ENCODE measurements at regions not wholly inside any gene's neighbourhood (a gene's known extent, or its start where the extent isn't known, plus 50 kb on each side); places are given as distances from the start of the nearest gene placed in this dataset.

- BruUV-seq (replicated peaks): no TSS peak
- H3K27me3 ChIP-seq (ENCODE audit: control insufficient read depth in 2 of 2, insufficient read depth in 2 of 2, low read length in 2 of 2): no peaks in the 10 kb centered on the region
- no peak overlapping the region for H3K9ac ChIP-seq (replicated peaks; ENCODE audit: extremely low read depth, insufficient read depth, low read length)
- H2AFZ ChIP-seq (ENCODE audit: low read depth, low read length): no peak overlapping the region
- ChIA-PET POLR2A (no interaction called here), CTCF (interaction anchor here (0.9 to 2.0 kb wide), 3 partner anchors 13 to 212 kb away, joined by 3 to 11 read pairs (median 3); no protein-coding TSS in a partner anchor)
- no peak overlapping the region for H3K27ac ChIP-seq (ENCODE audit: insufficient read depth, low read depth, low read length)
- no peaks in the 10 kb centered on the region for H3K9me1 ChIP-seq (replicated peaks; ENCODE audit: control insufficient read depth, extremely low read depth, insufficient read depth, low read length)
- DNase-seq (ENCODE audit: low read depth, low spot score) (no peak), FAIRE-seq (no peak)
- TF ChIP-seq CTCF (IDR thresholded peaks at IDR 0.05; ENCODE audit: extremely low read depth in 1 of 2, insufficient read depth in 1 of 2, low read depth in 1 of 2, low read length in 2 of 2) (no peak), GATA2 (IDR thresholded peaks at IDR 0.05; ENCODE audit: insufficient read depth, insufficient read length, low read depth, low read length) (no peak), JUN (IDR thresholded peaks at IDR 0.05; ENCODE audit: borderline replicate concordance, insufficient read depth, insufficient read length, low read depth) (no peak), FOS (IDR thresholded peaks at IDR 0.05; ENCODE audit: borderline replicate concordance, insufficient read depth, low read length) (no peak), POLR2A (IDR thresholded peaks at IDR 0.05; ENCODE audit: low read depth, low read length) (no peak), POLR2AphosphoS5 (IDR thresholded peaks at IDR 0.05; ENCODE audit: insufficient read depth, low read depth, low read length) (no peak), EZH2 (IDR thresholded peaks at IDR 0.05; ENCODE audit: borderline replicate concordance, low read depth, low read length, severe bottlenecking) (no peak)
- H3K9me3 ChIP-seq (replicated peaks; ENCODE audit: control insufficient read depth, insufficient read depth, low read length): no peaks in the 10 kb centered on the region
- dilution Hi-C loops (cut with MboI; ENCODE audit: extremely low pct_ligation_motif_present, low sequenced_read_pairs) (no loop called here), intact Hi-C loops (cut with micrococcal nuclease) (loop anchor here (5.0 to 10.0 kb wide), 2 partner anchors 156 to 396 kb away; no protein-coding TSS in a partner anchor)
- no peaks in the 10 kb centered on the region for H3K36me3 ChIP-seq (ENCODE audit: control insufficient read depth in 2 of 2, extremely low read depth in 1 of 2, insufficient read depth in 2 of 2, low read length in 2 of 2)
- H4K20me1 ChIP-seq (replicated peaks; ENCODE audit: control insufficient read depth, extremely low read depth, insufficient read depth, low read length): no peaks in the 10 kb centered on the region
- H3K4me2 ChIP-seq (ENCODE audit: insufficient read depth, low read length): no peak overlapping the region
- H3K79me2 ChIP-seq (ENCODE audit: control insufficient read depth, insufficient read depth, low read length): no peaks in the 10 kb centered on the region
- peaks cover 28% of the 10 kb centered on the region for H3K4me1 ChIP-seq (ENCODE audit: control insufficient read depth, extremely low read depth, insufficient read depth, low read length)
- no peak overlapping the region for H3K4me3 ChIP-seq (replicated peaks in 1 of 3; ENCODE audit: insufficient read depth in 1 of 3, low read depth in 1 of 3, low read length in 3 of 3)
These were observed 209.2 kb downstream of the ENC1 start for GRCh38 chr5:74431290-74431669.

Measured in endothelial cell of umbilical vein (primary cell).